GM13977 (cell line): ENCODE measurements at regions not wholly inside any gene's neighbourhood (a gene's known extent, or its start where the extent isn't known, plus 50 kb on each side); places are given as distances from the start of the nearest gene placed in this dataset.

ENCODE experiments used
- DNase-seq: peaks from one replicate; pipeline ENCODE4 v3.0.0; 2012; ENCODE audit warnings: low spot score
- in situ Hi-C: fragments of 300-500 bp; cut with MboI; formaldehyde crosslinking; loops from one replicate; pipeline ENCODE4 v1.12.0; 2022; ENCODE audit warnings: low sequenced_read_pairs, low pct_unique_long_range_greater_than_20kb, mixed read lengths, inconsistent platforms; ENCODE audit not compliant: unreplicated experiment
- TF ChIP-seq, protein P1 (sequence below): IDR thresholded peaks from 2 replicates; pipeline ENCODE4 v1.5.1; 2012; ENCODE audit warnings: mild to moderate bottlenecking, control low read depth; ENCODE audit not compliant: insufficient read depth; ENCODE audit errors: extremely low read depth, missing control alignments

GRCh38 chr13:91185294-91185863 lies 162.1 kb upstream of the MIR17HG start:
- DNase-seq = no peak
- TF ChIP-seq, protein P1, sequence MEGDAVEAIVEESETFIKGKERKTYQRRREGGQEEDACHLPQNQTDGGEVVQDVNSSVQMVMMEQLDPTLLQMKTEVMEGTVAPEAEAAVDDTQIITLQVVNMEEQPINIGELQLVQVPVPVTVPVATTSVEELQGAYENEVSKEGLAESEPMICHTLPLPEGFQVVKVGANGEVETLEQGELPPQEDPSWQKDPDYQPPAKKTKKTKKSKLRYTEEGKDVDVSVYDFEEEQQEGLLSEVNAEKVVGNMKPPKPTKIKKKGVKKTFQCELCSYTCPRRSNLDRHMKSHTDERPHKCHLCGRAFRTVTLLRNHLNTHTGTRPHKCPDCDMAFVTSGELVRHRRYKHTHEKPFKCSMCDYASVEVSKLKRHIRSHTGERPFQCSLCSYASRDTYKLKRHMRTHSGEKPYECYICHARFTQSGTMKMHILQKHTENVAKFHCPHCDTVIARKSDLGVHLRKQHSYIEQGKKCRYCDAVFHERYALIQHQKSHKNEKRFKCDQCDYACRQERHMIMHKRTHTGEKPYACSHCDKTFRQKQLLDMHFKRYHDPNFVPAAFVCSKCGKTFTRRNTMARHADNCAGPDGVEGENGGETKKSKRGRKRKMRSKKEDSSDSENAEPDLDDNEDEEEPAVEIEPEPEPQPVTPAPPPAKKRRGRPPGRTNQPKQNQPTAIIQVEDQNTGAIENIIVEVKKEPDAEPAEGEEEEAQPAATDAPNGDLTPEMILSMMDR = peak; percentile 11
- in situ Hi-C loops = no loop called here

DNA sequence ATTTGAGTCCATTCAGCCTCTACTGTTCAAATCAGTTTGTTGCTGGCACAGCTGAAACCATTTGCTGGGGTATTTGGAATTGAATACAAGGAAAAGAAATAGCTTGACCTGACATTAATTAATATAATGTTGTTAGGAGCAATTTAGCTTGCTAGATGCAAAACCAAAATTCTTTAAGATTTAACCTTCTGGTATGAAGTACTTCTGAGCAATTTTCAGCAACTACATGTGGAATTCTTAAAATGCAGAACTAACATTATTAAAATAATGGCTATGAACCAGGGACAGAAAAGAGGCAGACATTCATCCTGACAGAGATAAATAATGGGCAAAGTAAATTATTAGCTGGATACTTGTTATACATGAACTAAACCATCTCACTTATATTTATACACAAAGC lies 160.0 kb upstream of the MIR17HG start:
- TF ChIP-seq, protein P1 = no peak
- no peak for DNase-seq
- in situ Hi-C loops = no loop called here

DNA sequence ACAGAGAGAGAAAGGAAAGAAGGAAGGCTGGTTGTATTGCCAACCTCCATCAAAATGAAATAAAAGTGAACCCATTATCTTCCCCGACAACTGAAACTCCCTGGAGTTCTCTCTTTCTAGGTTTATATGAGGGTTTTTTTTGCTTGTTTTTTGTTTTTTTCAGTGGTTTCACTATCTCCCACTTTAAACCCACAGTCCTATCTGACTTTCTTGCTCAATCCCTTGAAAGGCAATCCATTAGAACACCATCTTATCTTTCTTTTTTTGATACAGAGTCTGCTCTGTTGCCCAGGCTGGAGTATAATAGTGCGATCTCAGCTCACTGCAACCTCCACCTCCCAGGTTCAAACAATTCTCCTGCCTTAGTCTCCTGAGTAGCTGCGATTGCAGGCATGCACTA lies 158.0 kb upstream of the MIR17HG start:
- DNase-seq = no peak
- TF ChIP-seq, protein P1 = no peak
- in situ Hi-C loops = no loop called here

DNA sequence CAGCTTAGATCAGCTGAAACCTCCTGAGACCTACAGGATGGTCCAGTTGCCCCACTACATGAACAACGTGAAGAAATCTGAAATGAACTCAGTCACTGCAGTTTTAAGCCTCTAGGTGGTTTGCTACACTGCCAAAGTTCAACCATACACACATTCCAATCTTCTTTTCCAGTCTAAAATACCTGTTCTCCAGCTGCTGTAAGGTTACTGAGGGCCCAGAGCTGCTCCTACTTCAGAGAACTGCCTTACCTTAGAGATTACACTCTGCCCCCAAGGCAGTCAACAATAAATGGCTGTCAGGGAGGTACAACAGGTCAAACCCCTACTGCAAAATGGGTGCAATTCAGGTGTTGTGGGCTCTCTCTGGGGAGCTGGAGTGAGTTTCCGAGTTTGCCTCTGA lies 154.1 kb upstream of the MIR17HG start:
- DNase-seq = no peak
- TF ChIP-seq, protein P1 = no peak
- in situ Hi-C loops = no loop called here

DNA sequence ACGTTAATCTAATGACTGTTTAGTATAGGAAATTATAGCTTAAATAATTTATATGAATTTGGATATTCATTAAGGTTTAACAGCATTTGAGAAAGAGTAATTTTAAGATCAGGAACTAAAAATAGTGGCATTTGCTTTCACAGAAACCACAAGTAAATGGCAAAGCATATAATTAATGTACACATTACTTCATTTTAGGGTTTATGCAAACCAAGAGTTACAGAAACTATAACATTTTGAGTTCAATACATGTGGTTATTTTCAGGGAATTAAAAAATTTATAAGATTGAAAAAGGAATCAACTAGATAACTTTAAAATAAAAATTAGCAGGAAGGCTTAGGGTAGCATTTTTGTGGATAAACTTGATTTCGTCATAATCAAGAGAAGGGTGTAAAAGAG lies 151.7 kb upstream of the MIR17HG start:
- DNase-seq = no peak
- TF ChIP-seq, protein P1 = no peak
- in situ Hi-C loops = no loop called here

GRCh38 chr13:91196958-91197357 lies 150.5 kb upstream of the MIR17HG start:
- TF ChIP-seq, protein P1 = no peak
- in situ Hi-C loops = no loop called here
- DNase-seq = no peak

GRCh38 chr13:91199866-91200265 lies 147.6 kb upstream of the MIR17HG start:
- in situ Hi-C loops = no loop called here
- no peak for DNase-seq
- TF ChIP-seq, protein P1 = no peak
